GM21737 (cell line): ENCODE measurements at regions not wholly inside any gene's neighbourhood (a gene's known extent, or its start where the extent isn't known, plus 50 kb on each side); places are given as distances from the start of the nearest gene placed in this dataset.

Experiments
- ATAC-seq: cut with Tn5 transposase; IDR thresholded peaks from one replicate; pipeline ENCODE4 v1.9.1; 2021; ENCODE audit warnings: mild to moderate bottlenecking, moderate library complexity; ENCODE audit not compliant: unreplicated experiment

DNA sequence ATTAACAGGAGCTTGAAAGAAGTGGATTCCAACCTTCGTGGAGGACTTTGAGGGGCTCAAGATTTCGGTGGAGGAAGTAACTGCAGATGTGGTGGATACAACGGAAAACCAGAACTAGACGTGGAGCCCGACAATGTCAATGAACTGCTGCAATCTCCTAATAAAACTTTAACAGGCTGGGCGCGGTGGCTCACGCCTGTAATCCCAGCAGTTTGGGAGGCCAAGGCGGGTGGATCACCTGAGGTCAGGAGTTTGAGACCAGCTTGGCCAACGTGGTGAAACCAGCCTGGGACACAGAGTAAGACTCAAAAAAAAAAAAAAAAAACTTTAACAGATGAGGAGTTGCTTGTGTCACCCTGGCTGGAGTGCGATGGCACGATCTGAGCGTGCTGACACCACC, 477.8 kb upstream of the MKI67 start:
- no peak for ATAC-seq

- ATAC-seq = no peak
These were observed 479.0 kb upstream of the MKI67 start for GRCh38 chr10:128605180-128605579.

GRCh38 chr10:128606055-128606454, 479.8 kb upstream of the MKI67 start:
- no peak for ATAC-seq

DNA sequence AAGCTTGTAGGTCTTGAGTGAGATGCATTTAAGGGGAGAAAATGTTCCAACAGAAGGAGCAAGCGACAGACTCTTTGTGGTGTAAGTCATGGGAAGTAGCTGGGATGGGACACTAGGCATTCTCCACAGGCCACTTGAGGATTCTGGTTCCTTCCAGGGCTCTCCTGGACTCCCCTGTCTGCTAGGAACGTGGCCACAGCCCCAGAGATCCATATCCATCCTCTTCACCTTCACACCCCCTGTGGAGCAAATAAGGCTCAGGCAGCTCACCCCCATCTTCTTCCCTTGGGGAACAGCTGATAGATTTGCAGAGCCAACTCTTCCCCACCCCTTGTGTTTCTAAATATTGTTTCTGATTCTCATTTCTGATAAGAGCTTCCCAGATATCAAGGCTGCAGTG, 482.6 kb upstream of the MKI67 start:
- ATAC-seq = no peak

- ATAC-seq = no peak
These were observed 483.2 kb upstream of the MKI67 start for GRCh38 chr10:128609460-128609859.

GRCh38 chr10:128610113-128610512, 483.9 kb upstream of the MKI67 start:
- no peak for ATAC-seq

GRCh38 chr10:128612195-128612594, 486.0 kb upstream of the MKI67 start:
- ATAC-seq = no peak

- ATAC-seq = no peak
These were observed 486.4 kb upstream of the MKI67 start for GRCh38 chr10:128612631-128613030.

- no peak for ATAC-seq
These were observed 487.9 kb upstream of the MKI67 start for GRCh38 chr10:128614016-128614605.

- ATAC-seq = no peak
These were observed 488.8 kb upstream of the MKI67 start for GRCh38 chr10:128614802-128615553.

- no peak for ATAC-seq
These were observed 491.3 kb upstream of the MKI67 start for GRCh38 chr10:128617532-128617931.

- ATAC-seq = no peak
These were observed 496.5 kb upstream of the MKI67 start for GRCh38 chr10:128622706-128623105.

DNA sequence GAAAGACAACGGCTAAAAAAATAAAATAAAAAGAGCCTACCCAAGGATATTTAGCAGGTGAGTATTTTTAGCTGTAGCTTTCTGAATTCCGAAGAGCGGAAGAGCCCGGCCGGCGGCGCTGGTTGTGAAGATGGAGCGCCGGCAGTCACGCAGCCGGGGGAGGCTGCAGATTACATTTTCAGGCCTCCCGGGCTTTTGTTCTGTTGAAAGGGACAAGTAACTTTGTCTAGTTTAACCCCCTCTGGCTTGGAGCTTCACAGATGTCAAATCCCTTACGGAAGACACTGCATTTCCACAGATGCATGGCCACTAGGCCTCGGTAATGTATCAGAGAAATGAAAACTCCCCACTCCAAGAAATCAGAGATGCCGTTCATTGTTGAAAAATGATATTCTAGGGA, 497.6 kb upstream of the MKI67 start:
- ATAC-seq = no peak

- ATAC-seq = no peak
These were observed 498.7 kb upstream of the MKI67 start for GRCh38 chr10:128624656-128625530.

DNA sequence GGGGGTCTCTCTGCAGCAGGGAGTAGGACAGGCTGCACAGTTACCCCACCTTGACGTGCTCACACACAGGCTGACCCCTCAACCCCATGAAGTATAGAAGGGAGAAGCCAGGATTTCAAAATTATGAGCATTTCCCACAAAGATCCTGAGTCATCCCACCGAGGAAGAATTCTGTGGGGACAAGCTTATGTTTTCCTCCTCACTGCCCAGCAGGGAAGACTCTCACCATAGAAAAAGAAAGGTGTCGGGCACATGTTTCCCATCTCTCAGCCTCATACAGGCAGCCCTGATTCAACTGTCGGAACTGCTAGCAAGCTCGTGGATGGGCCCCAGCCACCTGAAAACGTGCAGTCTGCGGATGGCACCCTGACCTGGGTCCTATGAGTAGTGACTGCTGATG, 499.7 kb upstream of the MKI67 start:
- no peak for ATAC-seq

DNA sequence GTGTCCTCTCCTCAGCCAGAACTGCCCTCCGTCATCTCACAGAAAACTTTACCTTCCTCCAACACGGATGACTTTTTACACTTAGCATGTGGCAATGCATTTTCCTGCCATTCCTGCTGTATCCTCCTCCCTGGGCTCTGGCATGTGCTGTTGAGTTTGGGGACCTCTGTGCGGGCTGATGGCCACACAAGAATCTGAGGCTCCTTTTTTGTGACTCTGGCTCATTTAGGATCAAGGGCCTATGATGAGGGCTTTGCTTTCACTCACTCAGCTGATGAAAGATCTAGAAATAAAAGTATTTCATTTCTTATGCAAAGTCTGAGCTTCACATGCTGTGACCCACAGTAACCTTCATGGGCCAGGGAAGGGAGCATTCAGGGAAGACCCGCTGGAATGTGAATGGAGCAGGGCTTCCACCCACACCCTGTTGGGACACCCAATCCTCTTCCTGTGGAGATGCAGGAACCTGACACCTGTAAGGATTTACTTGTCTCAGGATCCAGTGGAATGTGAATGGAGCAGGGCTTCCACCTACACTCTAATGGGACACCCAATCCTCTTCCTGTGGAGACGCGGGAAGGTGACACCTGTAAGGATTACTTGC, 500.3 kb upstream of the MKI67 start:
- no peak for ATAC-seq

- ATAC-seq = no peak
These were observed 501.6 kb upstream of the MKI67 start for GRCh38 chr10:128627811-128628210.

GRCh38 chr10:128628252-128628651, 502.0 kb upstream of the MKI67 start:
- no peak for ATAC-seq

DNA sequence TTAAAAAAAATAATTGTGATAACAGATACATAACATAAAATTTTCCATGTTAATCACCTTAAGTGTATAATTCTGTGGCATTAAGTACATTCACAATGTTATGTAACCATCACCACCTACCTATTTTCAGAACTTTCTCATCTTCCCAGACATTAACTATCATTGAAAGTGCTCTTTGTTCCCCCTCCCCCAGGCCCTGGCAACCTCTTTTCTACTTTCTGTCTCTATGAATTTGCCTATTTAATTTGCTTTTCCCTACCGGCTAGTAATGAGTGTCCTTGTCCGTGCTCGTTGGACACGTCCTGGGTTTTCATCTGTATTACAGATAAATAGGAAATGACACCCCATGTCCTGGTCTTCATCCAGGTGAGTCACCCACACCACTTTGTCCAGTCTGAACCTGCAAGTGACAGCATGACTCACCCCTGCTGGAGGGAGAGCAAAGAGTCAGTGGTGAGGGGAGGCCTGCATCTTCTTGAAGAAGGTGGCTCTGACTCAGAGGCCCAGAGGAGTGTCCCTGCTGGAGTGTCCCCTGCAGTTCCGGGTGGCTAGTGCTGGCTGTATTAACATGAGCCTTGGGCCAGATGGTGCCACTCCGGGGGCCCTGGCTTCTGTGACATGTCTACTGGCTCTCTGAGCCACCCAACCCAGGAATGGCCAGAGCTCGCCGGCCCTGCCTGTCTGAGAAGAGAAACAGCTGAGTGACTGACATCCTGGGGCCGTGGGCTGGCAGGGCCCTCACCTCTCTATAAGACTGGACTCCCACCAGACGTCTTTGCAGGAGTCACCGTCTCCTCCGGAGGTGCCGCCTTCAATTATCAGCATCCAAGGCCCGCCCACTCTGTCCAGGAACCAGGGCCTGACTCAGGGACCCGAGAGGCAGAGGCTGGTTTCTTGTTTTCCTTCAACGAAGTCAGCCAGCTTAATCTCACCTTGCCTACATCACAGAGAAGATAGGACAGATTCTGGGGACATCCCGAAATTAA, 503.2 kb upstream of the MKI67 start:
- no peak for ATAC-seq

- ATAC-seq = no peak
These were observed 504.6 kb upstream of the MKI67 start for GRCh38 chr10:128630787-128631252.
